GM03348 (cell line): ENCODE measurements at regions not wholly inside any gene's neighbourhood (a gene's known extent, or its start where the extent isn't known, plus 50 kb on each side); places are given as distances from the start of the nearest gene placed in this dataset.
"Not testable (repeated sequence)": the region's sequence is repeated elsewhere in the genome, so short reads cannot be mapped to it uniquely, and the experiment has no call there.

Source experiments
- DNase-seq: peaks from one replicate; pipeline ENCODE4 v3.0.0; 2012; ENCODE audit warnings: low spot score

GRCh38 chr9:88872192-88872946, 118.9 kb upstream of the S1PR3 start:
- no peak for DNase-seq

GRCh38 chr9:88873635-88874034, 117.6 kb upstream of the S1PR3 start:
- no peak for DNase-seq

GRCh38 chr9:88874391-88874790, 116.9 kb upstream of the S1PR3 start:
- DNase-seq: no peak

- no peak for DNase-seq
These were observed 115.7 kb upstream of the S1PR3 start for GRCh38 chr9:88875400-88876120.

GRCh38 chr9:88880199-88880598, 111.1 kb upstream of the S1PR3 start:
- no peak for DNase-seq

- not testable (repeated sequence) for DNase-seq
These were observed 107.0 kb upstream of the S1PR3 start for GRCh38 chr9:88884291-88884690.

GRCh38 chr9:88886762-88887161, 104.5 kb upstream of the S1PR3 start:
- DNase-seq: not testable (repeated sequence)

- peak; percentile 31 for DNase-seq
These were observed 101.9 kb upstream of the S1PR3 start for GRCh38 chr9:88889386-88889785.

- DNase-seq: no peak
These were observed 100.7 kb upstream of the S1PR3 start for GRCh38 chr9:88890546-88890945.

GRCh38 chr9:88891040-88891439, 100.2 kb upstream of the S1PR3 start:
- no peak for DNase-seq

GRCh38 chr9:88892724-88893123, 98.5 kb upstream of the S1PR3 start:
- no peak for DNase-seq

GRCh38 chr9:88897081-88897480, 94.2 kb upstream of the S1PR3 start:
- no peak for DNase-seq

GRCh38 chr9:88898039-88898720, 93.1 kb upstream of the S1PR3 start:
- DNase-seq: no peak

- no peak for DNase-seq
These were observed 85.8 kb upstream of the S1PR3 start for GRCh38 chr9:88905506-88905905.

GRCh38 chr9:88915916-88916315, 75.4 kb upstream of the S1PR3 start:
- DNase-seq: no peak

- no peak for DNase-seq
These were observed 74.4 kb upstream of the S1PR3 start for GRCh38 chr9:88916894-88917293.

- no peak for DNase-seq
These were observed 73.9 kb upstream of the S1PR3 start for GRCh38 chr9:88917375-88917774.

- not testable (repeated sequence) for DNase-seq
These were observed 72.7 kb upstream of the S1PR3 start for GRCh38 chr9:88918537-88918936.

GRCh38 chr9:88920645-88921044, 70.6 kb upstream of the S1PR3 start:
- DNase-seq: no peak

GRCh38 chr9:88922091-88922490, 69.2 kb upstream of the S1PR3 start:
- no peak for DNase-seq

GRCh38 chr9:88923092-88923491, 68.2 kb upstream of the S1PR3 start:
- no peak for DNase-seq

- DNase-seq: no peak
These were observed 67.5 kb upstream of the S1PR3 start for GRCh38 chr9:88923653-88924288.

- no peak for DNase-seq
These were observed 65.8 kb upstream of the S1PR3 start for GRCh38 chr9:88925481-88925880.
